ENCODE measurements at regions not wholly inside any gene's neighbourhood (a gene's known extent, or its start where the extent isn't known, plus 50 kb on each side); places are given as distances from the start of the nearest gene placed in this dataset.
"Not testable (repeated sequence)": the region's sequence is repeated elsewhere in the genome, so short reads cannot be mapped to it uniquely, and the experiment has no call there.

- Histone ChIP-seq H3K27me3 (ENCODE audit: insufficient read depth, low read length, poor library complexity) (no peaks in the 10 kb centered on the region), H4K20me1 (ENCODE audit: insufficient read depth, low read length) (no peaks in the 10 kb centered on the region), H3K9me3 (ENCODE audit: insufficient read depth, low read length, severe bottlenecking) (no peaks in the 10 kb centered on the region), H3K79me2 (ENCODE audit: insufficient read depth, low read length) (no peaks in the 10 kb centered on the region), H3K4me3 (ENCODE audit: low read depth in 1 of 2, low read length in 2 of 2) (no peak overlapping the region), H3K36me3 (ENCODE audit: insufficient read depth, low read length) (no peaks in the 10 kb centered on the region), H3K4me2 (ENCODE audit: insufficient read depth, low read length) (no peak overlapping the region), H3K9ac (ENCODE audit: low read depth, low read length) (no peak overlapping the region), H3K27ac (ENCODE audit: low read length) (no peak overlapping the region), H2AFZ (ENCODE audit: low read depth, low read length) (no peak overlapping the region), H3K4me1 (ENCODE audit: insufficient read depth, low read length) (peaks cover 7% of the 10 kb centered on the region)
- DNase-seq (no peak), ATAC-seq (ENCODE audit: insufficient read depth, low read depth) (no peak)
- TF ChIP-seq CTCF (IDR thresholded peaks at IDR 0.05; ENCODE audit: borderline replicate concordance, extremely low read depth, low read length, poor library complexity, severe bottlenecking): no peak
- no peak for TF ChIP-seq EZH2 (IDR thresholded peaks at IDR 0.05; ENCODE audit: borderline replicate concordance, low read depth, low read length, severe bottlenecking)
These were observed 81.0 kb upstream of the NR5A2 start for GRCh38 chr1:199946305-199947155.

- no peak overlapping the region for H3K4me2 ChIP-seq (ENCODE audit: insufficient read depth, low read length)
- H3K9me3 ChIP-seq (ENCODE audit: insufficient read depth, low read length, severe bottlenecking): no peaks in the 10 kb centered on the region
- no peaks in the 10 kb centered on the region for H3K27me3 ChIP-seq (ENCODE audit: insufficient read depth, low read length, poor library complexity)
- no peaks in the 10 kb centered on the region for H3K36me3 ChIP-seq (ENCODE audit: insufficient read depth, low read length)
- H2AFZ ChIP-seq (ENCODE audit: low read depth, low read length): no peak overlapping the region
- peak; percentile 43 for DNase-seq
- no peak overlapping the region for H3K9ac ChIP-seq (ENCODE audit: low read depth, low read length)
- peaks cover 7% of the 10 kb centered on the region for H3K4me1 ChIP-seq (ENCODE audit: insufficient read depth, low read length)
- H3K4me3 ChIP-seq (ENCODE audit: low read depth in 1 of 2, low read length in 2 of 2): no peak overlapping the region
- ATAC-seq (ENCODE audit: insufficient read depth, low read depth): peak; percentile 94
- H3K79me2 ChIP-seq (ENCODE audit: insufficient read depth, low read length): no peaks in the 10 kb centered on the region
- TF ChIP-seq EZH2 (IDR thresholded peaks at IDR 0.05; ENCODE audit: borderline replicate concordance, low read depth, low read length, severe bottlenecking) (no peak), CTCF (IDR thresholded peaks at IDR 0.05; ENCODE audit: borderline replicate concordance, extremely low read depth, low read length, poor library complexity, severe bottlenecking) (no peak)
- no peaks in the 10 kb centered on the region for H4K20me1 ChIP-seq (ENCODE audit: insufficient read depth, low read length)
- no peak overlapping the region for H3K27ac ChIP-seq (ENCODE audit: low read length)
These were observed 78.8 kb upstream of the NR5A2 start for GRCh38 chr1:199948587-199949280.

- not testable (repeated sequence) for H3K4me2 ChIP-seq (ENCODE audit: insufficient read depth, low read length); H3K27me3 ChIP-seq (ENCODE audit: insufficient read depth, low read length, poor library complexity); H3K9ac ChIP-seq (ENCODE audit: low read depth, low read length); H3K4me3 ChIP-seq (ENCODE audit: low read depth in 1 of 2, low read length in 2 of 2); H3K9me3 ChIP-seq (ENCODE audit: insufficient read depth, low read length, severe bottlenecking); H4K20me1 ChIP-seq (ENCODE audit: insufficient read depth, low read length); H3K36me3 ChIP-seq (ENCODE audit: insufficient read depth, low read length); DNase-seq; H3K27ac ChIP-seq (ENCODE audit: low read length); ATAC-seq (ENCODE audit: insufficient read depth, low read depth); H2AFZ ChIP-seq (ENCODE audit: low read depth, low read length); H3K79me2 ChIP-seq (ENCODE audit: insufficient read depth, low read length); H3K4me1 ChIP-seq (ENCODE audit: insufficient read depth, low read length)
These were observed 76.5 kb upstream of the NR5A2 start for GRCh38 chr1:199951005-199951404.

GRCh38 chr1:199953651-199954050, 73.9 kb upstream of the NR5A2 start:
- no peak overlapping the region for H2AFZ ChIP-seq (ENCODE audit: low read depth, low read length)
- DNase-seq: no peak
- H3K27ac ChIP-seq (ENCODE audit: low read length): no peak overlapping the region
- ATAC-seq (ENCODE audit: insufficient read depth, low read depth): no peak
- no peak overlapping the region for H3K4me3 ChIP-seq (ENCODE audit: low read depth in 1 of 2, low read length in 2 of 2)
- peaks cover 4% of the 10 kb centered on the region for H3K27me3 ChIP-seq (ENCODE audit: insufficient read depth, low read length, poor library complexity)
- TF ChIP-seq EZH2 (IDR thresholded peaks at IDR 0.05; ENCODE audit: borderline replicate concordance, low read depth, low read length, severe bottlenecking): no peak
- no peak for TF ChIP-seq CTCF (IDR thresholded peaks at IDR 0.05; ENCODE audit: borderline replicate concordance, extremely low read depth, low read length, poor library complexity, severe bottlenecking)
- peaks cover 5% of the 10 kb centered on the region for H3K4me1 ChIP-seq (ENCODE audit: insufficient read depth, low read length)
- H3K36me3 ChIP-seq (ENCODE audit: insufficient read depth, low read length): no peaks in the 10 kb centered on the region
- H3K9ac ChIP-seq (ENCODE audit: low read depth, low read length): no peak overlapping the region
- no peaks in the 10 kb centered on the region for H3K79me2 ChIP-seq (ENCODE audit: insufficient read depth, low read length)
- no peaks in the 10 kb centered on the region for H4K20me1 ChIP-seq (ENCODE audit: insufficient read depth, low read length)
- H3K9me3 ChIP-seq (ENCODE audit: insufficient read depth, low read length, severe bottlenecking): no peaks in the 10 kb centered on the region
- no peak overlapping the region for H3K4me2 ChIP-seq (ENCODE audit: insufficient read depth, low read length)

Data from DND-41 (cell line).